ENCODE measurements at regions not wholly inside any gene's neighbourhood (a gene's known extent, or its start where the extent isn't known, plus 50 kb on each side); places are given as distances from the start of the nearest gene placed in this dataset.
"Not testable (repeated sequence)": the region's sequence is repeated elsewhere in the genome, so short reads cannot be mapped to it uniquely, and the experiment has no call there.

DNA sequence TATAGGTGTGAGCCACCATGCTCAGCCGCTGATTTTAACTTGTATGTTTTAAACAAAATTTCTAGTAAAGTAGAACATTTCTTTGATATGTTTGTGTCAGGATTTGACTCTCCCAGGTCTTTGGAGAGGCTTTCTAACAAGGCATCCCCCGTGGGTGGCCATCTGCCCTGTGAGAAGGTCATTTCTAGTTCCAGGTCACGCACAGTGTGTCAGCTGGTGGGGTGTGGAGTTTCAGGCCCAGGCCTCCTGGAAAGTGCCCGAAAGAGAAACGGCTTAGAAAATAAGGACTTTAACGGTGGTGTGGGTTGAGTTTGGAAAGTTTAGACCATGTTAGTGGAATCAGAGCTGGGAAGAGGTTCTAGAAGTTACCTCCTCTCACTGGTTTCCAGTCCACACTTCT is 61.0 kb downstream of the SPDYE17 start:
- DNase-seq (ENCODE audit: low read depth), result not testable (repeated sequence)

GRCh38 chr7:76969892-76970291 is 62.3 kb downstream of the SPDYE17 start:
- not testable (repeated sequence) for DNase-seq (ENCODE audit: low read depth)

DNA sequence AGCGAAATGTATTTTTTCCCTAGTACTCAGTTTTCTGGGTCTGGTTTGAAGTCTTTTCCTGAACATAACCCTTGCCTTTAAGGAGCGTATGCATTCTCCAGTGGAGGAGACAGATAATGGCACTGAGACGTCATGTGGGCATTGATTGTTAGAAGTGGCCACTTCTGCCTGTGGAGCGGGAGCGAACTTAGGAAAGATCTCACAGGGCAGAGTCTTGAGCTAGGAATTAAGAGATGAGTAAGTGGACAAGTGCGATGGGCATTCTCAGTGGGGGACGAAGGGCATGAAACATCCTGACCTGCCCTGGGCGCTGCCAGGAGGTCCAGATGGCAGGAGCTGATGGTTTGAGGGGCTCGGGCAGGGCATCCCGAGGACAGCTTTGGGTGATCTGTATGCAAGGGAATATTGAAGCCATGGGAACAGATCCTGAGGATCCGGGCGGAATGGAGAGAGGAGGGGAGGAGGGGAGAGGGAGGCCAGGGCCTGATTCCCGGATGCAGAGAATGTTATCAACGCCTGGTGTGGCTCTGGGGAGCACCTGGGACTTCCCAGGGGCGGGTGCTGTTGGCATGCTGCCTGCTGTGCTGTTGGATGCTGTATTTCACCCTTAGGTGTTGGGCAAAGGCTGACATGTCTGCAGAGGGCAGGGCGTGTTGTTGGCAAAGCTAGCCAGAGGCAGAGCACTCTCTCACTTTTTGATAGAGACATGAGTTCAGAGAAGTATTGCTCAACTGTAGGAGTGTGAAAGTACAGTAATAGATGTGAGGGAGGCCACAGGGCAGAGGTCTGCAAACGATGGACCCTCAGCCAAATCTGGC is 66.2 kb downstream of the SPDYE17 start:
- DNase-seq (ENCODE audit: low read depth), result not testable (repeated sequence)

DNA sequence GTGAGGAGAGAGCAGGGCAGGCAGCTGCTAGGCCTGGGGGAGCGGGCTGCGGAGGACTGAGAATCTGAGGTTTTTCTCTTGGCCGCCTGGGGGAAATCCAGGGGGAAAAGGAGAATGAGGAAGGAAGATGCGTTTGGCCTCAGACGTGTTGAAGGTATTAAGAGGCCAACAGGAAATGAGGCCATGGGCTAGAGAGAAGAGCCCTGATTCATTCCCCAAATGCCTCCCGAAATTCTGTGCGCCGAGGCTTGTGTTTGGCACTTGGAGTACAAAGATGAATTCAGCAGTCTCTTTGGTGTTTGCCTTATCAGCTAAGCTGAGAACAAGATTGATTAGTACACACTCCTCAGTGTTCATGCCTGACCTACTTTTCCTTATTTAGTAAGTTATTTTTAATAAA is 68.1 kb downstream of the SPDYE17 start:
- DNase-seq (ENCODE audit: low read depth), result not testable (repeated sequence)

- not testable (repeated sequence) for DNase-seq (ENCODE audit: low read depth)
These were observed 69.1 kb downstream of the SPDYE17 start for GRCh38 chr7:76963061-76963460.

GRCh38 chr7:76960400-76960986 is 71.7 kb downstream of the SPDYE17 start:
- not testable (repeated sequence) for DNase-seq (ENCODE audit: low read depth)

DNA sequence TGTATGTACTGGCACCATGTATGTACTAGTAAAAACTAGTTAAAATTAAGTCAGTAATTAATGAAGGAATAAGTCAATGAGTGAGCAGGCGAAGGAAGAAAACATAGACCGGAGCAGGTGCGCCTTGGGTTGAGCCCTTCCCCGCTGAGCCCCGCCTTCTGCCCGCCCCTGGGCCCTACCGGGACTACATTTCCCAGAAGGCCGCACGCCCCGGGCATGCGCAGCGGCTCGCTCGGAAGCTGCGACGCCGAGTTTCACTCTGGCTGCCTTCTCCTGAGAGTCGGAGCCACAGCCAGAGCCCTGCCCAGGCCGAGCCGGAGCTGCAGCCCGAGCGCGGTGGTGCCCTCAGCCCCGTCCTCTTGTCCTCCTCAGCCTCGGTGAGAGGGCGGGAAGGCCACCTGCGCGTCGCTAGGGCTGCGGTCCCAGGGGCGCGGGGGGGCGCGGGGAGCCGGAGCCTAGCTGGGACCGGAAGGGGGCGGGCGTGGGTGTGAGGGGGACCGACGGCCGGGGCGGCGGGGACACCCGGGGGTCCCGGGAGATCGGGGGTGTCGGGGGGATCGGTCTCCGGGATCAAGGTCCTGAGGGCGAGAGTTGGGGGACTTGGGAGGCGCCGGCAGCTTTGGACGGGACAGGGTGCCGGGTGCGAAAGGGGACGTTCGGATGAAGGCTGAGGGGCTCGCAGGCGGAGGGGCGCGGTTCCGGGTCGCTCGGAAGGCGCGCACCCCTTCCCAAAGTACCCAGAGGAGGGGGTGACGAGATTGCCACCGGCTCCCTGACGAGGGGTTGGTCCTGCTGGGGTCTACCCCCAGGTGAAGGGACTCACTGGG is 72.4 kb downstream of the SPDYE17 start:
- not testable (repeated sequence) for DNase-seq (ENCODE audit: low read depth)

- DNase-seq (ENCODE audit: low read depth), result not testable (repeated sequence)
These were observed 75.6 kb downstream of the SPDYE17 start for GRCh38 chr7:76956531-76956930.

- not testable (repeated sequence) for DNase-seq (ENCODE audit: low read depth)
These were observed 77.0 kb downstream of the SPDYE17 start for GRCh38 chr7:76955124-76955523.

DNA sequence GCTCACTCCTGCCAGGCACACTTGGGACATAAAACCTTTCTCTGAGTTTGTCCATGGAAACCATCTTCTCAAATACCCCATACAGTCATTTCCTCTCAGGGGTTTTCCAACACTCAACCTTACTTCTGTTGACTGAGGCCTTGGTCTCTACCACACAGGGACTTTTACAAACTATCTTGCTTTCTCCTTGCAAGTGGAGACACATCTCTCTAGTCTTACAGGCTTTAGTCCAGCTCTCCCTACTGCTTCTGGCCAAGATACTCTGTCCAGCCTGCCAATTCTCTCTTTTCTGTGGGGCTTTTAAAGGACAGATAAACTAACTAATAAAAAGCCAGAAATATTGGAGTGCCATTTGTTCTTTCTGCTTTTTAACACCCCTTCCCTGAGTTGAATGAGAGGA is 87.6 kb downstream of the SPDYE17 start:
- not testable (repeated sequence) for DNase-seq (ENCODE audit: low read depth)

GRCh38 chr7:76941809-76942765 is 90.1 kb downstream of the SPDYE17 start:
- not testable (repeated sequence) for DNase-seq (ENCODE audit: low read depth)

DNA sequence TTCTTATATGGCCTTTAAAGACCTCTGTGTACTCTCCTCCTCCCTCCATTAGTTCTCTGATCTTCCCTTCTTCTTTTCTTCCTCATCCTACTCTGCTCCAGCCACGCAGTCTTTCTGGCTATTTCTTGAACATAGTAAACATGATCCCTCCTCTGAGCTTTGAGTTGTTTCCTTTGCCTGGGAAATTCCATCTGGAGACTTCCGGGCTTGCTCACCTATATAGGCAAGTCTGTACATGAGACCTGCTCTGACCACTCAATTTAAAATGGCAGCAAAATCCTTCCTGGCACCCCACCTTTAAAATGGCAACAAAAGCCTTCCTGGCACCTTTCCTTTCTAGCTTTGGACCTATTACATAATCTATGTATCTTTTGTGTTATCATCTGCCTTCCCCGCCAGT is 94.4 kb downstream of the SPDYE17 start:
- DNase-seq (ENCODE audit: low read depth), result not testable (repeated sequence)

- DNase-seq (ENCODE audit: low read depth), result not testable (repeated sequence)
These were observed 94.8 kb downstream of the SPDYE17 start for GRCh38 chr7:76937330-76937729.

- not testable (repeated sequence) for DNase-seq (ENCODE audit: low read depth)
These were observed 95.8 kb downstream of the SPDYE17 start for GRCh38 chr7:76936346-76936745.

DNA sequence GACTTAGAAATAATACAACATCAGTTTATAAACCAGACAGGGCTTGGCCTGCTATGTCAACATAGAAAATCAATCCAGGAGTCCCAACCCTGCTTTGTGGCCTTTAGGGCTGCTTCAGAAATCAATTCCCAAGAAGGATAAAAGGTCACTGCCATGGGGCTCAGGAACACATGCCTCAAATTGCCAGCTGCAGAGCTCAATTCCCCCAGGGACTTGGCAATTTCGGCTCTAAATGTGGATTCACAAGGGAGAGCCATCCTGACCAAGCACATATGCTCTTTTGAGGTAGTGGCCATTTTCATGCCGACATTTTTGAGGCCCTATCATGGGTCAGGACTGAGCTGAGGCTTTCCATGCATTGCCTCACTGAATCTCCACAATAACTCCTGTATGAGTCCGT is 97.5 kb downstream of the SPDYE17 start:
- peak; percentile 8 for DNase-seq (ENCODE audit: low read depth)

DNA sequence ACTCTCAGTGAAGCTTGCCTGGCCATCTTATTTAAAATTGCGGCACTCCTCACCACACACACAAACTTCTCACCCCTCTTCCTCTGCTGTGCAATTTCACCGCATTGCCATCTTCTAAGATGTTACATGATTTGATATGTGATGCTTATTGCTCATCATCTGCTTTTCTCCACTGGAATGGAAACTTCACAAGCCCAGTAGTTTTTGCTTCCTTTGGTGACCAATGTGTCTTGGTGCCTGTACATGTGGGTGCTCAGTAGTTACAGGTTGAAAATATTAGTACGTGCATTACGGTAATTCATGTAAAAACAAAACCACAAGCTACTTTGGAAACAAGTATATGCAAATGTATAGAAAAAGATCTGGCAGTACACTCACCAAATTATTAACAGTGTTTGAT is 99.2 kb downstream of the SPDYE17 start:
- not testable (repeated sequence) for DNase-seq (ENCODE audit: low read depth)

GRCh38 chr7:76931441-76931840 is 100.7 kb downstream of the SPDYE17 start:
- DNase-seq (ENCODE audit: low read depth), result not testable (repeated sequence)

GRCh38 chr7:76930416-76930815 is 101.7 kb downstream of the SPDYE17 start:
- DNase-seq (ENCODE audit: low read depth), result not testable (repeated sequence)

DNA sequence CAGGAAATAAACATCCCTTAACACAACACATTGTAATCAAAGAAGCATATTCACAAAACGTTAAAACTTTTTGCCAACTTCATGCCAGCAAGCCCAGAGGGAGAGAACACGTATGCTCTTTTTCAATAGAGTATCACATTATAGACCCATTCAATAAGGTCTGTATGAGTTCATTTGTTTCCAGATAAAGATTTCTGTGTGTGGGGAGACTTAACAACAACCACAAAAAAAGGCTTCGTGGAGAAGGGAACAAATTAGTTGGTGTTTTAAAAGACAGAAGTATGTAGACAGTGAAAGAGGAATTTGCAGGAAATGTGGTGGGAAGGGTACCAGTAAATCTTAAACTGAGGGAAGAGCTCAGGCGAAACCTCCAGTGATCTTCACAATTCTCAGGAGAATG is 103.4 kb downstream of the SPDYE17 start:
- not testable (repeated sequence) for DNase-seq (ENCODE audit: low read depth)

DNA sequence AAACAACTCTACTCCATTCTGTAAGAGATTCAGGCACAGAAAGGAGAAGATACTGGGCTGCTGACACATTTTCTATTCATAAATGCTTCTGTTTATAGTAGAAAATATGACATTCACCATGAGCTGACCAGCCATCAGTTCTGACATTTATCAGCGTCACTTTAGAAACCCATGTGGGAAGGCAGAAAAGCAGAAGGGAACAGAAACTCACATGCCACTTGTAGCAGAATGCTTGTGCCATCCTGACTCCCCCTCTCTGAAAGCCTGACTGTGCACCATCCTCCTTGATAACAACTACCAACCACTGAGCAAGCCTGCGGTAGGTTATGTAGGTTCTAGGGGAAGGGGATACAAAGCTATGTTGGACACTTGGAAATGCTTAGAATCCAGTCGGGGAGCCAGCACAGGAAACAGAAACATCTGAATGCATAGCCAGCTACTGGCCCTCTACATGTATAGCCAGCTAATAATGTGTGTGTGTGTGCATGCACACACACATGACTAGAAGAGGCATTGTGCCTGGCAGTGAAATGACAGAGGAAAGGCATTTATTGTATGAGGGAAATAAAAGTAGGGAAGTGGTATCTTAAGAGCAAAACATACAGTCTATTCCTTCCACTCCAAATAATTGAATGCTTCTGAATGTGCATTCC is 104.3 kb downstream of the SPDYE17 start:
- not testable (repeated sequence) for DNase-seq (ENCODE audit: low read depth)

Data from LHCN-M2 (cell line).